Mucosa of descending colon (tissue), 3 donors: ENCODE measurements at regions not wholly inside any gene's neighbourhood (a gene's known extent, or its start where the extent isn't known, plus 50 kb on each side); places are given as distances from the start of the nearest gene placed in this dataset.

Experiments
- ATAC-seq: fragments of 200-7000 bp; cut with Tn5 transposase; one replicate; pipeline ENCODE4 v1.9.1; 2020; ENCODE audit warnings: mild to moderate bottlenecking, moderate library complexity
- DNase-seq, 3 donors: peaks; one replicate each; pipeline ENCODE4 v3.0.0-alpha.2; 2020
- H3K36me3 ChIP-seq: fragments of 200-600 bp; one replicate; pipeline ENCODE4 v1.8.0; 2021; ENCODE audit warnings: low read depth, mild to moderate bottlenecking
- H3K4me1 ChIP-seq: fragments of 200-600 bp; one replicate; pipeline ENCODE4 v1.8.0; 2021; ENCODE audit warnings: low read depth, mild to moderate bottlenecking
- H3K4me3 ChIP-seq: fragments of 200-600 bp; one replicate; pipeline ENCODE4 v1.8.0; 2021; ENCODE audit warnings: mild to moderate bottlenecking
- H3K9me3 ChIP-seq: fragments of 200-600 bp; one replicate; pipeline ENCODE4 v1.8.0; 2021; ENCODE audit warnings: mild to moderate bottlenecking
- intact Hi-C, 2 donors: fragments of 100-400 bp; cut with DNase I in 1 of 2; cut with micrococcal nuclease in 1 of 2; formaldehyde crosslinking; loops; one replicate each; pipeline versions ENCODE4 v1.11.0 to v1.11.1; 2022; cut with DNase I, micrococcal nuclease
- TF ChIP-seq, protein P1 (sequence below): fragments of 200-600 bp; IDR thresholded peaks from one replicate; pipeline ENCODE4 v1.8.0; 2022; ENCODE audit warnings: antibody characterized with exemption, mild to moderate bottlenecking
- donor health status: DM: no; HTN: no; CAD: no; lungs with moderate emphysema.
- donor health status: DM: no; HTN: no; CAD: no.
- donor health status: DM: no; HTN: yes; CAD: no.

DNA sequence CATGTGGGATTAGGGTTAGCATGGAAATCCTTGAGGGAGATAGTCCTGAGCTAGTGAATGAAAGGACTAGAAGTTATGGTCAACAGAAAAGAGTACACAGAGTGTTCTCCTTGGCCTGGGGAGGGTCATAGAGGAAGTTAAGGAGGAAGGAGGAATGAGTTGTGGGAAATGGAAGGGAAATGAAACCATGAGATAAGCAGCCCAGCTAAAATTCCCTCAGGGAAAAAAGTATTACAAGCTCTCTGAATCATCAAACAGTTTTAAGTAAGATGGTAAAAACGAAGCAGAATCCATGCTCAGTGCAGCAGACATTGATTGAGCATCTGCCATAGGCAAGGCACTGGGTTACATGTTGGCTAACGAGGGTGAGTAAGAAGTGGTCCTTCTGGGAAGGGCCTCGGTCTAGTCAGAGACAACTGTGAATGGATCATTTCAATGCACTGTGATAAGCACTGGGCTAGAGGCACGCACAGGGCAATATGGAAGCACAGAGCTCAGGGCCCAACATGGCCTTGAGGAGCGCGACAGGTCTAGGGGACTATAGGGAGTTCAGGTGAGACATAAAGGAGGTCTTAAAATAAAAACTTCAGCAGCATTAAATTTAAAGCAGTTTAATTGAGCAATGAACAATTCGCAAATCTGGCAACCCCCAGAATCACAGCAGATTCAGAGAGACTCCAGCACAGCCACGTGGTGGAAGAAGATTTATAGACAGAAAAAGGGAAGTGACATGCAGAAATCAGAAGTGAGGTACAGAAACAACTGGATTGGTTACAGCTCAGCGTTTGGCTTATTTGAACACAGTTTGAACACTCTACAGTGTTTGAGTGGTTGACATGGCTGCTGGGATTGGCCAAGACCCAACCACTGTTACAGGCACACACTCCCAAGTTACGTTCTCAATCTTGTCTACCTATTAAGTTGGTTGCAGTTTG is 219.5 kb downstream of the HLX start:
- Histone ChIP-seq H3K9me3 (no peaks in the 10 kb centered on the region), H3K4me3 (no peak overlapping the region), H3K4me1 (no peaks in the 10 kb centered on the region), H3K36me3 (no peaks in the 10 kb centered on the region)
- DNase-seq: no peak
- intact Hi-C loops: no loop called here
- peak; percentile 31 for ATAC-seq
- TF ChIP-seq, protein P1, sequence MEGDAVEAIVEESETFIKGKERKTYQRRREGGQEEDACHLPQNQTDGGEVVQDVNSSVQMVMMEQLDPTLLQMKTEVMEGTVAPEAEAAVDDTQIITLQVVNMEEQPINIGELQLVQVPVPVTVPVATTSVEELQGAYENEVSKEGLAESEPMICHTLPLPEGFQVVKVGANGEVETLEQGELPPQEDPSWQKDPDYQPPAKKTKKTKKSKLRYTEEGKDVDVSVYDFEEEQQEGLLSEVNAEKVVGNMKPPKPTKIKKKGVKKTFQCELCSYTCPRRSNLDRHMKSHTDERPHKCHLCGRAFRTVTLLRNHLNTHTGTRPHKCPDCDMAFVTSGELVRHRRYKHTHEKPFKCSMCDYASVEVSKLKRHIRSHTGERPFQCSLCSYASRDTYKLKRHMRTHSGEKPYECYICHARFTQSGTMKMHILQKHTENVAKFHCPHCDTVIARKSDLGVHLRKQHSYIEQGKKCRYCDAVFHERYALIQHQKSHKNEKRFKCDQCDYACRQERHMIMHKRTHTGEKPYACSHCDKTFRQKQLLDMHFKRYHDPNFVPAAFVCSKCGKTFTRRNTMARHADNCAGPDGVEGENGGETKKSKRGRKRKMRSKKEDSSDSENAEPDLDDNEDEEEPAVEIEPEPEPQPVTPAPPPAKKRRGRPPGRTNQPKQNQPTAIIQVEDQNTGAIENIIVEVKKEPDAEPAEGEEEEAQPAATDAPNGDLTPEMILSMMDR: no peak

DNA sequence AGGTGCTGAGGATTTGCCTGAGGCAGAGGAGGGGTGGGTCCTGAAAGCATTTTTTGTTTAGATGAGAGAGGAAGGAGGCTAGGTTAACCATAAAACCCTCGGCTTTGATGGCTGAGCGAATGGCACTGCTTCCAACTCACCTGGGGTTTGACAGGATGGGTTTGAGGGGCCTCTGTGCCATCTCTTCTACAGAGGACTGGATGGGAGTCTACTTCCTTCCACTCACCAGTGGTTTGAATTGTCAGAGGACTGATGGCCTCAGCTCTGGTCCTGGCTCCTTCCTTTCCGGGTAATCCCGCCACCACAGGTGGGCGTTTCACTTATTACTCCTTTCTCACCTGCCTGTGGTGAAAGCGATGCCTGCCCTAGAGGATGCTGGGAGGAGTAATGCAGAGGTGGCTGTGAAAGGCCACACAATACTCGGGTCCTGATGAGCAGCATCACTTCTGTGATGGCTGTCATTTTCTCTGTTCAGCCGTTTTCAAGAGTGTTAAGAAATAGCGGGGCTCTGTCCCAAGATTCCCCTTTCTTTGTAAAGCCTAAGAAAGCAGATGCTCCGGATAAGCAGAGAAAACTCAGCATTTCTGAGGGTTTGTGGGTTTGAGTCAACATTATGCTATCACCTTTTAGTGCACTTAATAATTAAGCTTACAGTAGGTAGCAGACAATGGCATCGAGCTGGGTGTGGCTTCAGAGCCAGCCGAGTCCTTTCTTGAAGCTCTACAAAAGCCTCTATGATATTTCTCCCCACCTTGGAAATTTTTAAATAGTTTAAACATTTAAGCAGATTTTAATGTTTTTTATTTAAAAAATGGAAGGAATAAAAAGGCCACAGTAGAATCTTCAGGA is 220.7 kb downstream of the HLX start:
- H3K9me3 ChIP-seq: no peaks in the 10 kb centered on the region
- no peak for DNase-seq
- no peak for ATAC-seq
- no peaks in the 10 kb centered on the region for H3K4me1 ChIP-seq
- intact Hi-C loops: no loop called here
- no peak overlapping the region for H3K4me3 ChIP-seq
- TF ChIP-seq, protein P1: no peak
- H3K36me3 ChIP-seq: no peaks in the 10 kb centered on the region

DNA sequence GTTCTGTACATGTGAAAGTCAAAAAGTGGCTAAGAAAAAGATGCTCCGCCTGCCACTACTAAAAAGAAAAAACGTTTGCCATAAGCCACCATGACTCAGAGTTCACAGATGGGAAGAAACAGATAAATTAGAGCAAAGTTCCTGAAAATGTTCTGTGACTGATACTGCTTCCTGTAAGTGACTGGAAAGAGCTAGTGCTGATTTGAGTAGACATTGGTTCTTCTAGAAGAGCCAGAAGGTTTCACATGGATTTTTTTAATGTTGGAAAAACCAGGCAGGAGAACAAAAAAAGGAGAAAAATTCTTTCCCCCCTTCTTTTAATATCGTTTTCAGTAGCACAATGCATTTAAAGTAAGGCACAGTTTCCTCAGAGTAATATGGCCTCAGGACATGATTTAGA is 221.4 kb downstream of the HLX start:
- TF ChIP-seq, protein P1: no peak
- Histone ChIP-seq H3K9me3 (no peaks in the 10 kb centered on the region), H3K4me1 (no peaks in the 10 kb centered on the region), H3K4me3 (no peak overlapping the region), H3K36me3 (no peaks in the 10 kb centered on the region)
- intact Hi-C loops: no loop called here
- ATAC-seq: peak; percentile 34
- no peak for DNase-seq

DNA sequence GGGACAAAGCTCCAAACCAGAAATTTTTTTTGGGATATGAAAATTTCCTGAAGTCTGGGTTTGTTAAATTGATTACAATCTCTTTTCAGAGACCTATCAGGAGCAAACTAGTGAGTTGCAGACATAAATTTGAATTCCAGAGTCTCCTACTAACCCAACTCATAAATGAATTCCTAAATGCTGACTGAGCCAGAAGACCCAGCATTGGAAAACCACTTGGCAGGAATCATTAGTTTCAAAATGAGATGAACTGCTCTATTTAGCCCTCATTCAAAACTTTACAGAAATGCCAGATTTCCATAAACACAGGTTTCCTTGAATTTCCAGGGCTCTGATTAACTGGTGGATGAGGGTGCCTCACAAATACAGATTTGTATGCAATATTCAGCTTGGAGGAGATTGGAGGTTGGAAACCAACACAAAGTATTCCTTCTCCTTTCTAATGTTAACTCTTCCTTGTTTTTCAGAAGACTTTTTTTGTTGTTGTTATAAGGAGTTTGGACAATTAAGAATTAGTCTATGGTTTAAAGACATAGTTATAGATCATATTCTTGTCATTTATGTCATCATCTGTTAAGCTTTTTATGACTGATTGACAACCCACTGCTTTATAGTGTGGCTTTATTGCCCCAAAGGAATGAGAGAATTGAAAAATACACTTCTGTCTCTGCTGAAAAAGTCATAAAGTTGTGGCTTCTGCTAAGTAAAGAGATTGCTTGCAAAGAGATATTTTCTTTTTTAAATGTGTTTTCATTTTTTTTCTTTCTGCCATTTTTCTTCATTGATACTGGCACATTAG is 222.8 kb downstream of the HLX start:
- DNase-seq: no peak
- ATAC-seq: no peak
- H3K36me3 ChIP-seq: no peaks in the 10 kb centered on the region
- no peak overlapping the region for H3K4me3 ChIP-seq
- H3K9me3 ChIP-seq: no peaks in the 10 kb centered on the region
- TF ChIP-seq, protein P1: no peak
- no peaks in the 10 kb centered on the region for H3K4me1 ChIP-seq
- intact Hi-C loops: no loop called here

DNA sequence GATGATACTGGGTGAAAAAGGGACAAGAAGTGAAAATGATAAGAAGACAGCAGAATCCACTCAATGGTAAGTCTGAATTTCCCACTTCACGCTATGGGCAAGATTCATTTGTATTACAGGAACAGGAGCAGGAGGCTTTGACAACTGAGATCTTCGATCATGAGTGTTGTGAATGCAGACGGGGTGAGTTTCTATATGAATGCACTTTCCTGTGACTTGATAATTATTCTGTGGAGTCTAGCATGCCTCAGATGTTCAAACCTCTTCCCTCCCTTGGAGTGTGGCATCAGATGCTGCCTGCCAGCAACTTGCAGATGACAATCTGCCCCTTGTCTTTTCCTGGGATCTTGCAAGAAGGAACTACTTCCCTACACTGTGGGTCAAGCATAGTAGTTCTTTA is 225.4 kb downstream of the HLX start:
- no peak for DNase-seq
- H3K4me1 ChIP-seq: no peaks in the 10 kb centered on the region
- no peak overlapping the region for H3K4me3 ChIP-seq
- no peak for ATAC-seq
- H3K9me3 ChIP-seq: no peaks in the 10 kb centered on the region
- intact Hi-C loops: no loop called here
- TF ChIP-seq, protein P1: no peak
- H3K36me3 ChIP-seq: no peaks in the 10 kb centered on the region
